Stimulated activated CD8-positive, alpha-beta memory T cell treated with anti-CD3 and anti-CD28 coated beads, Interleukin-15, amount 100 ng/mL, for 48 hours (primary cell): ENCODE measurements at regions not wholly inside any gene's neighbourhood (a gene's known extent, or its start where the extent isn't known, plus 50 kb on each side); places are given as distances from the start of the nearest gene placed in this dataset.

Experiments used
- DNase-seq, 2 donors: peaks; one replicate each; pipeline ENCODE4 v3.0.0-alpha.2; 2020; ENCODE audit warnings: low read depth in 2 of 2

DNA sequence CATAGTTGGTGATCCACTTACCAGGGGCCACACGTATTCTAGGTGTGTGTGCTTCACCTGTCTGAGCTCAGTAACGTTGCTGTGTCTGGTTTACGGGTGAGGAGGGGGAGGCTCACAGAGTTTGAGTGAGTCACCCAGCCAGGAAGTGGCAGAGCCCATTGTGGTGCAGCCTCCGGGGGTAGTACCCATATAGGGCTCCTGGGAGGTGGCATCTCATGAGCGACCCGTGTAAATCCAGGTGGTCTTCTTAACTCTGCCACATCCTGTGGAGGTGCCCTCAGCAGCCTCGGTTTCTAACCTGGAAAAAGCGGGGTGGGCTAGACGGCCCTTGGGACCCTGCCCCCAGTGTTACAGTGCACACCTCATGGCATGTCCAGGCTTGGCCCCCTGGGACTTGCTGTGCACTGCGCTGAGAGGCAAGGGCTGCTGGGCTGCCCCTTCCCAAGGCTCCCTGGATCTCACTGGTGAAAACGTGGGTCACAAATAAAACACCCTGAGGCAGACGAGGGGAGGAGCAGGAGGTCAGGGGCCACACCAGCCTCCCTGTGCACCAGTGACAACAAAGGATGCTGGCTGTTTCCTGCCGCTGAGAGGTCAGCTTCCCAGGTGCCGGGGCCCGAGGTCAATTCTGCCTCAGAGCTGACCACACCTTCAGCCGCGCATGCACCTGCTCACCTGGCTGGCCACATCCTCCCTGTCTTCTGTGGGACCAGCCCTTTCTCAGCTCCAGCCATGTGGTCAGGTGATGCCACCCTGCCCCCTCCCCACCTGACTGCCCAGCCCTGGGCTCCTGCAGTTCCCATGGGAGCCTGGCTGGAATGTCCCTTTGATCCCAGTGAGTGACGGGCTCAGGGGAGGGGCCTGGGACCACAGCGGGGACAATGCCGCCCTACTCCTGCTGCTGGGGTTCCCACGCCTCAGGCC is 305.1 kb downstream of the CTTN start:
- DNase-seq: no peak

GRCh38 chr11:70705097-70705496 is 306.8 kb downstream of the CTTN start:
- no peak for DNase-seq

DNA sequence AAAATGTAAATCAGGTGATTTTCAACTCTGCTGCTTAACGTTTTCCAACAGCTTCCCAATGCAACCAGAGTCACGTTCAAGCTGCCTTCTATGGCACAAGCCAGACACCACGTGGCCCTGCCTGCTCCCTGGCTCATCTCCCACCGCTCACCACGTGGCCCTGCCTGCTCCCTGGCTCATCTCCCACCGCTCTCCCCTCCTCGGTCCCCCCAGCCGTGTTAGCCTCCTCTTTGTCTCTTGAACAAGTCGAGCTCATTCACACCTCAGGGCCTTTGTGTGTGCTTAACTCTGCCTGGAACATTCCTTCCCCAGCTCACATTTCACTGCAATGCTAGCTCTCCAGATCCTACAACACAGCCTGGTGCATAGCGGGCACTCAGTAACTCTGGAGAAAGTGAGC is 307.6 kb downstream of the CTTN start:
- no peak for DNase-seq

- no peak for DNase-seq
These were observed 309.5 kb downstream of the CTTN start for GRCh38 chr11:70707821-70708220.

DNA sequence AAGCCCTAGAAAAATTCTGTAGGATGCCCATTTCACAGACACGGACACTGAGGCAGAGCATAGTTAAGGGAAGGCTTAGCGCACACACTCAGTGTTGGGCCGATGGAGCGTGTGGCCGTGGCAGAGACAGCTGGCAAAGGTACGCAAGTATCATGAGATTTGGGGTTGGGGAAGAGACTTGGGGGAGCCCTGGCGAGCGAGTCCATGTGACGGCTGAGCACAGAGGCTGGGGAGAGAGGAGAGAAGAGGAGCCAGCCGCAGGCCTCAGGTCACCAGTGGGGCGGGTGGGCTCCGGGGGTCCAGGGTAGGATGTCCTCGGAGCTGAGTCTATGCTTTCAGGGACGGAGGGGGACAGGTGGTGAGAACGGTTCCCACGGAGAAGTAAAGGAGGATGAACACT is 311.3 kb downstream of the CTTN start:
- no peak for DNase-seq

DNA sequence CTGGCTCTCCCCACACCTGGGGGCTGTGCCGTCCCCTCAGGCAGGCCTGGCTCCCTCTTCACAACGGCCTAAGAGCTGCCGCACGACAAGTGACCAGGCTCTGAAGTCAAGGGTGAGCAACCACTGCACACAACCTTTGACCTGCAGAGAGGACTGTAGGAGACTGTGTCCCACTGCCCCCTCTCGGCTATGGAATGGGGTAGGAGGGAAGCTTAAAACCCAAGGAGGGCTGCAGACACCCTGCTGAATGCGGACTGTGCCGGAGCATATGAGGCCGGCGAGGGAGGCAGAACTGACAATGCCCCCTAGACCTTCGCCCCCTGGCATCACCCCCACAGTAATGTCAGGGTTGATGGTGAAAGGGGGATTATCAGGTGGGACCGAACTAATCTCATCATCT is 311.9 kb downstream of the CTTN start:
- no peak for DNase-seq

DNA sequence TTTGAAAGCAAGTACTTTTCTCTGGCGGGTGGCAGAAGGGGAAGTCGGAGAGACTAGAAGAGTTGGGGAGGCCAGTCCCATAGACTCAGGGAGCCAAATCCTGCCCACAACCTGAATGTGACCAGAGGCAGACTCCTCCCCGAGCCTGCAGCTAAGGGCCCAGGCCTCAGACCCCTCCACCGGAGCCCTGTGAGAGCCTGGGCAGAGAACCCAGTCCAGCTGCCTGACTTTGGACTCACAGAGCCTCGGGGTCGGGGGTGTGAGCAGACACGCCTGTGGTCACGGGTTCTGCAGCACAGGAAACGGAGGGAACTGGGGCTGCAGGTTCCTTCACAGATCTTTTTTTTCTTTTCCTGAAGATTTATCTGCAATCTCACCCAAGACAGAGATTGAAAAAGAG is 312.3 kb downstream of the CTTN start:
- DNase-seq: no peak

DNA sequence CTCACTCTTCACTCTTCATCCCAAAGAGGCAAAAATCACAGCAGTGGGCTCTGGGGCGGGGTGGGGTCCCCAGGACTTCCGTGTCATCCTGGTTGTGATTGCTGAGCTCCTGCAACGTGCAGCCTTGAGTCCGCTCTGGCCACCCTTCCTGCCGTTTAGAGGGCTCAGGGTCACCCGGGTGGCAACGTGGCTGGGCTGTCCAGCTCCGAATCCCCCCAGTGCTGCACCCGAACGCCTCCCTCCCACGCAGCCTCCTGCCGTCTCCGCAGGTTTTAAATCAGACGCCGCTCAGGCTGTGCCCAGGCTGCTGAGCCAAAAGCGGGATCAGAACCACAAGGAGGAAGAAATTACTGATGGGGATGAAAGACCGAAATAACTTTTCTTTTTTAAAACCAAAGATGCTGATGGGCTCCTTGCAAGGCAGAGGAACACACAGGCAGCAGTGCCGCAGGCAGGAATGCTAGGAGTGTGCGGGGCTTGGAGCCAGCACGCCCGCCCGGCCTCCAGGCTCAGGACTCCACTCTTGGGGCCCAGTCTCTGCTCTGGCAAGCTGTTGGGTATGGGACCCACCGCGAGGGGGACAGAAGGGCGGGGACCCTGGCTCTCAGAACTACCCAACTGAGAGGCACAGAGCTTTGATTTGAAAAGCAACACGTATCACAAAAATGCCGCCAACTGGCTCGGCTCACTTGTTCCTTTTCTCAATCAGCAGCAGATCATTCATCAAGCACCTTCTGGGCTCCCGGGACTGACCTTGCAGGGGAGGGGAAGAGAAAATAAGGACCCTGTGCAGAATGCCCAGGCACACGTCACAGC is 313.0 kb downstream of the CTTN start:
- no peak for DNase-seq

DNA sequence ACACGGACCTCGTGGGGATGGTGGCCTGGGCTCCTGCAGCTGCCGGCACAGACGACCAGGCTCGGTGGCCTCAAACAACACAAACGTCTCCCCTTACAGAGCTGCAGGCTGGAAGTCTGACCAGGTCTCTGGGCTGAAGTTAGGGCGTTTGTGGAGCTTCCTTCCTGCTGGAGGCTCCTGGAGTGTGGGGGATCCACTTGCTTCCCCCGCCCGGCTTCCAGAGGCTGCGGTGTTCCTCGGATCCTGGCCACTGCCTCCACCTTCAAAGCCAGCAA is 313.5 kb downstream of the CTTN start:
- no peak for DNase-seq

- no peak for DNase-seq
These were observed 314.1 kb downstream of the CTTN start for GRCh38 chr11:70712471-70712870.

DNA sequence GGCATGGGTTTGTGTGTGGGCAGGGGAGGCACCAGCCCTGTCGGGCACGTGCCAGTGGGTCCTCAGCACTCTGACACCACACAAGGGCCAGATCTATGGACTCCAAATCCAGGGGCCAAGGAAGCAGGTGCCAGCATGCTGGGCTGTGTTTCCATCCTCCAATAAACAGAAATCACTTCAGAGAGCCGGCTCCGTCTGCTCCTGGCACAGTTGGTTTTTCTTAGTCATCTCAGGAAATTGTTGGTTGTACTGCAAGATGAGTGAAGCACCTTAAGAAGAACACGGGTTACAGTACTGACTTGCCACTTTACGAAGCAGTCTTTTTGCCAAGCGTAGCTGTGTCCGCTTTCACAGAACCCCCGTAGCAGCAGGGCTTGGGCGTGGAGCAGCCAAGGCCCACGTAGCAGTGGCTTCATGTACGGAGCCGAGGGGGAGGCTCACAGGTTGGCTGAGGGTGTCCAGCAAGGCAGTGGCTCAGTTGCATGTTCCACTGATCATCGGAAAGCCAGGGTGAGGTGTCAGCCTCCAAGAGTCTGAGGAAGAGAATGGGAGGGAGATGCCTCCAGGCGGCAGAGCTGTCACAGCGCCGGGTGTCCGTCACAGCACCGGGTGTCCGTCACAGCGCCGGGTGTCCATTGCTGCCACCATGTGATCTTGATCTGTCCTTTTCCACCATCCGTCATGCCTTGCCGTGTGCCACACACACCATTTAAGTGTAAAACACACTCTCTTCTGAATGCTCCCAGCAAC is 314.9 kb downstream of the CTTN start:
- no peak for DNase-seq

GRCh38 chr11:70713988-70714665 is 315.8 kb downstream of the CTTN start:
- no peak for DNase-seq

GRCh38 chr11:70715166-70715951 is 317.0 kb downstream of the CTTN start:
- DNase-seq: no peak

DNA sequence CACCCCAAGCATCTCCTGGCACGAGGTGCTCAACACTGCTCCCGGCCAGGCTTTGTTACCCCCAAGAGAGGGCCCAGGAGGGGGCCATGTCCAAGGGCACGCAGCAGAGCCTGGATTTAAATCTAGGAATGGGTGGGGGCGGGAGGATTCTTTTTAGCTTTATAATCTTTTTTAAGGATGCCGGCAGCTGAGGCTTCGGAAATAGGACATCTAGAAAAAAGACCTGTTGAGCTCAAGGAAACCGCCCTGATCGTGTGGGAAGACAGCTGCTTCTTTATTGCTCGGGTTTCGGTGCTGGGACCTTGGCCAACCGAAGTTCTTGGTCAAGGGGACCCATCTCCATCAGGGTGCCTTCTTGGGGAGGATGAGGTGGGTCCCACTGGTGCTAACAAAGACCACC is 317.9 kb downstream of the CTTN start:
- no peak for DNase-seq

GRCh38 chr11:70716986-70717775 is 318.9 kb downstream of the CTTN start:
- no peak for DNase-seq

DNA sequence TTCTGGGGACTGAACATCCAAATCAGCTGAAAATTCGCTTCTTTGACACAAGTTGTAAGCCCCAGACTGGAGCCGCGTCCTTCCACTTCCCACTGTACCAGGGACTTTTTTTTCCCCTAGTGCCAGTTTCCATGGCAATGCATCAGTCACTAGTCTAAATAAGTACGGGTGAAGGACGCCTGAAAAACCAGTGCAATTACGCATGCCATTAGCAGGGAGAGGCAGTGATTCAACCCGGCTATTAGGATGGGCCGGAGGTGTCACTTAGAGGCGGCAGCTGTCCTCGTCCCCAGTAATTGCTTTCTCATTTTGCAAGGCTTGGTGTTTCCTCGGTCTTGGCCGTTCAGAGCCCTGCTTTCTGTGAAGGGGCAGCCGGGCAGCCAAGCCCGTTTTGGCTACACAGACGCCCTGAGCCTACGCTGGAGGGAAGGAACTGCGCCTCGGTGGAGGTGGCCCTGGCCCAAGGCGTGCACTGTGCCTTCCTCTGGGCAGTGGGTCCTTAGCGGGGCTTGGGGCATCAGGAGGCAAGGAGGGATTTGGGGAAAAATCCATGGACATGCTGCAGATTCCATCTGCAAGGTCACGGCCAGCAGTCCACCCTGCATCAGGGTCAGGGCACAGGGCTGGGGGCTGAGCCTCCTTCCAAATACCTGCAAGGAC is 319.7 kb downstream of the CTTN start:
- DNase-seq: no peak

GRCh38 chr11:70719516-70719915 is 321.2 kb downstream of the CTTN start:
- DNase-seq: no peak

GRCh38 chr11:70720281-70720680 is 322.0 kb downstream of the CTTN start:
- DNase-seq: no peak

GRCh38 chr11:70721006-70721405 is 322.7 kb downstream of the CTTN start:
- no peak for DNase-seq

DNA sequence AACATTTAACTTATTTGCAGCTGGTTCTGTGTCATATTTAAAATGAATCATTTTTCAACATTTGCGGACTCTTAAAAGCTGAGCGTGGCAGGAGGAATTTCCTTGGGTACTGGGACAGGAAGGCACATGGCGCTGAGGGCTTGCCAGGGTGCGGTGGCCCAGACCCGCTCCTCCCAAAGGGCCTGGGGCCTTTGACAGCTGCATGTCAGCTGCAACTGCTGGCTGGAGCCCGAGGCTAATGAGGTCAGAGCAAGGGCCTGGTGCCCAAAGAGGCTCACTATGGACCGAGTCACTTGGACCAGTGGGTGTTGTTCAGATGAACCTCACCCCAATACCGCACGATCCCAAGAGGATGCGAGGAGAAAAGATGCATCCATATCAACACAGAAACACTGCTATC is 326.9 kb downstream of the CTTN start:
- DNase-seq: no peak
